Ramos (cell line): ENCODE measurements at regions not wholly inside any gene's neighbourhood (a gene's known extent, or its start where the extent isn't known, plus 50 kb on each side); places are given as distances from the start of the nearest gene placed in this dataset.

Experiments
- in situ Hi-C: fragments of 300-500 bp; cut with MboI; formaldehyde crosslinking; loops from one replicate; pipeline ENCODE4 v1.14.3; 2022; ENCODE audit warnings: low sequenced_read_pairs; ENCODE audit not compliant: unreplicated experiment

DNA sequence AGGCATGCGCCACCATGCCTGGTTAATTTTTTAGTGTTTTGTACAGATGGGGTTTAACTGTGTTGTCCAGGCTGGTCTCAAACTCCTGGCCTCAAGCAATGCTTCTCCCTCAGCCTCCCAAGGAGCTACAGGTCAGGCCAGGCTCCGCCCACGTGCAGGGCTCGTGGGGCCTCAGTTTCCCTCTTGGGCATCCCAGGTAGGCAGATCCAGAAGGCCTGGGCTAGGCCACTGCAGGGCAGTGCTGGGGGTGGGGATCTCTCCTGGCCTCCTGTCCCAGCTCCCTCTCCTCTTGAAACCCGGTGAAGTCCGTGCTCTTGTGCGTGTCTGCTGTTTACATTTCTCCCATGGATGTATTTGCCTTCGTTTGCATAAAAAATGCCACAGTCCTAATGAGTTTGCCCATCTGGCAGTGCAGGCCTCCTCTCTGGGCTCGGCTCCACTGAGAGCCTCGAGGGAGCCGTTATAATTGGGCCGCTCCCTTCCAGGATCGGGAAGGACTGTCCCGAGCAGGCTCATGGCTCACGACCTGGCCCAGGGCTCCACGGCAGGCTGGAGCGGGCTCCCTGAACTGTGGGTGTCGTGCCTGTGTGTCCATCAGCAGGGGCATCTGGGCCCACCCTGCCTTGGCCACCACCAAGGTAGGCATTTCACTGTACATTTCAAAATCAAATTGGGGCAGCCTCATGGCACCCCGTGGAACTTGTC is 52.6 kb upstream of the RUFY1 start:
- in situ Hi-C loops, result loop anchor here (10.0 kb wide), 1 partner anchor 333 kb away; no protein-coding TSS in a partner anchor

DNA sequence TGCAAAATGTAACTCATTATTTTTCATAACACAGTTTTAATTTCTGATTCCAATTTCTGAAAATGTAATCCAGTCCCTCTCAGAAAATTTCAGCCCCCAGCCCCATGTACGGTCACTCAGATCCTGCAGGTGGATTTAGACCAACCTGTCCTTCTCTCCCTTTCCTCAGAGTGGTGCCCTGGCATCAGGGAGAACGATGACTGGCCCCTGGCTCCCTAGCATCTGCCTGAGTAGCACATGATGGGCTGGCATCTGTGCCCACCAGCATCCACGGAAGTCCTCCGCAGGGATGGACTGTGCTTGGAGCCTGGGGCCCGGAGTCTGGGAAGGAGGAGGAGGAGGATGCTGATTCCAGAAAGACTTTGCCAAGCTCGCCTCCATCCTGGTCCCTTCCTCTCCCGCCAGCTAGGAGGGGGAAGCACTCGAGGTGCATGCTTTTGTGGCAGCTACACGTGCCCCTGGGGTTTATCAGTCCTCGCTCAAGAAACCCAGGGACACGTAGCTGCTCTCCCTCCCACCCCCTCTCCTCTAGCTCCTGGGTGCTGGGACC is 54.4 kb upstream of the RUFY1 start:
- in situ Hi-C loops, result loop anchor here (10.0 kb wide), 1 partner anchor 331 kb away; no protein-coding TSS in a partner anchor

DNA sequence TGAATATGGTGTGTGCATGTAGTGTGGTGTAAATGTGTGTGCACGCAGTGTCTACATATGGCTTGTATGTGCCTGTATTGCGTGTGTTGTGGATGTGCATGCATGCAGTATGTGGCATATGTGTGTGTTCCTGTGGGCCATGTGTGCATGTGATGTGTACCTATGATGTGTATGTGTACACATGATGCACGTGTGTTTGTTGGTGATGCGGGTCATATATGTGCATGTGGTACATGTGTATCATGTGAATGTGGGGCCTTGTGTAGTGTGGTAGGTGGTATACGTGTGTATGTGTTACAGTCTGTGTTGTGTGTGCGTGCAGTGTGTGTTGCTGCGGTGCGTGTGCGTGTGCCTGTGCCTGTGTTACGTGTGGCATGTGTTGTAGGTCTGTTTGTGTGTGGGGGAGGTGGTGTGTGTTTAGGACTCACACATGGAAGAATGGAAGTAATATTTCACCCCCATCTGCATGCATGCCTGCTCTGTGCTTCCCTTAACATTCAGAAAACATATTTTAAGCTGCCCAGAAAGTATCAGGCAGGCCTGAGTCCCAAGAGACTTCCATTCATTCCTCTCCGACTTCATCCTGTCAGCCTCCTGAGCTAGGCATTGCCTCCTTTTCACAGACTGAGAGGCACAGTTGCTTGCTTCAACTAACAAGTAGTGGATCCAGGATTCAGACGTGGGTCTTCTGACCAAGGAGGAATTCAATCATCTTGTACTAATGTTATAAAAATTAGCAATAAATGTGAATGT is 55.4 kb upstream of the RUFY1 start:
- in situ Hi-C loops, result loop anchor here (10.0 kb wide), 1 partner anchor 330 kb away; no protein-coding TSS in a partner anchor

- in situ Hi-C loops, result no loop called here
These were observed 61.4 kb upstream of the RUFY1 start for GRCh38 chr5:179488975-179489374.

- in situ Hi-C loops, result no loop called here
These were observed 61.9 kb upstream of the RUFY1 start for GRCh38 chr5:179488491-179488890.

DNA sequence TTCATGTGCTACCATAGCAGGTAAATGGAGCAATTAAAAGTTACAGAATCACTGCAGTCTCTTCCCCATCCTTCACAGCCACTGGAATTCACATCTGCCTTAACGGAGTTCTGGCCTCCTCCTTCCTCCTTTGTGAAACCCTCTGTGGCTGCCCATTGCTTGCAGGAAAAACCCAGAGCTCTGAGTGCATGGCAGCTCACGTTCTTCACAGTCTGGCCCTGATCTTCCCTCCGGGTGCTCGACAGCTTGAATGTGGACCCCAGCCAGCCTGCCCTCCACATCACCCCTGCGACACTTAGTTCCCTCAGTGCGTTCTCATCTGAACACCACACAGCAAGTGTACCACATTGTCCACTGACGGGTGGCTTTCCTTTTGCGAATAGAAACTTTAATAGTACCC is 63.2 kb upstream of the RUFY1 start:
- in situ Hi-C loops, result no loop called here

DNA sequence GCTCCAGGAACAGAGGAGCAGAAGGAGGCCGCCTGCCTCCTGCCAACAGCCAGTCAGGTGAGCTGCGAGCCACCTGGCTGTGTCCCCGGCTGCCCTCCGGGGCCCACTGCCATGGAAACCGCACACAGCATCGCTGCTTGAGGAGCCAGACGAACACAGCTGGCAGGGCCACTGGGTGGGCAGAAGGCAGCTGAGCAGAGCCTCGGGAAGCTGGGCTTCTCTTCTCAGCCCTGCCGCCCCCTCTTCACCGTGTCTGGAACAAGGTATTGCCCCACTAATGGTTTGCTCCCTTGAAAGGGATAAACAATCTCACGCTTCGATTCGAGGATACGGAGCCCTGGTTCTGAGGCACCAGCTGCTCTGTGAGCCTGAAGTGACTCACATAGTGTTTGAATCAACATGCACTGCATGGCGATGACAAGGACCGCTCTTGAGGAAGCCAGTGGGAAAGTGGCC is 63.7 kb upstream of the RUFY1 start:
- in situ Hi-C loops, result no loop called here

GRCh38 chr5:179485845-179486575 is 64.3 kb upstream of the RUFY1 start:
- in situ Hi-C loops, result no loop called here

DNA sequence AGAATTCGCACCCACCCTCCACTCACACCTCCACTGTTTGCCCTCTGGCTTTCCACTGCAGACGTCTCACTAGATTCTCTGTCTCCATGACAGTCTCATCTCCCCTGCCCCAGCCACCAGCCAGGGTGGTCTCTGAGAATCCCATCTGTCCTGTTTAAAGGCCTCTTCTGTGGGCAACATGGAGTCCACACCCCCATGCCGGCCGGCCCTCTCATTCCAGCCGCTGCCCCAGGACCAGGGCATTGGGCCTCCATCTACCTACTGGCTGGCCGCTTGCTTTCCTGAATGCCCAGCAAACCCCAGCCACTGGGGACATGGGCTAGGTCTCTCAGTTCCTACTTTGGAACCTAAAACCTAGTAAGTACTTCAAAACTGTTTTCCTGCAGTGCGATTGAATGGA is 65.6 kb upstream of the RUFY1 start:
- in situ Hi-C loops, result no loop called here

DNA sequence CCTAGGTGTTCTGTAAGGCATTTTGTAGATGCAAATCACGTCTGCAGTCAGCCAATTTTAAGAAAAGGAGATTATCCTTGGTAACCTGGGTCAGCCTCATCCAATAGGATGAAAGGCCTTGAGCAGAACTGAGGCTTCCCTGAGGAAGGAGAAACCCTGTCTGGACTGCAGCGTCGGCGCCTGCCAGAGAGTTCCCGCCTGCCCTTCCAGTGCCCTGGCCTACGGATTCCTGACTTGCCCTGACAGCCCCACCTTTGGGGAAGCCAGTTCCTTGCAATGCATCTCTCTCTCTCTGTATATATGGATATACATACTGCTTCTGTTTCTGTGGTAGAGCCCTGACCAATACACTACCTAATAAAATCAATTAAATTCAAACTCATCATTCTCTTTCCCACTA is 66.2 kb upstream of the RUFY1 start:
- in situ Hi-C loops, result no loop called here

DNA sequence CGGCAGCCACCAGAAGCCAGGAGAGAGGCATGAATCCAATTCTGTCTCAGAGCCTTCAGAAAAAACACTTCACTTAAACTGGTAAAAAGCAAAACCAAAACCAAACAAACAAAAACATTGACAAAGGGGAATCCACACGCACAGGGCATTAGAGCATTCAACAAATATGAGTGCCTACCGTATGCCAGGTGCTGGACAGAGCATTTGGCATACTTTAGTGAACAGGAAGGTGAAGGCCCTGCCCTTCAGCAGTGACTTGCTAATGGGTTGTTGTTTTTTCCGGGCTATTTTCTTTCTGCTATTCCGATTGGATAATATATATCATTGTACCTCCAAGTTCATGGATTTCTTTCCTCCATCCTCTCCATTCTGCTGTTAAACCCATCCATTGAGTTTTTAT is 71.7 kb upstream of the RUFY1 start:
- in situ Hi-C loops, result no loop called here

DNA sequence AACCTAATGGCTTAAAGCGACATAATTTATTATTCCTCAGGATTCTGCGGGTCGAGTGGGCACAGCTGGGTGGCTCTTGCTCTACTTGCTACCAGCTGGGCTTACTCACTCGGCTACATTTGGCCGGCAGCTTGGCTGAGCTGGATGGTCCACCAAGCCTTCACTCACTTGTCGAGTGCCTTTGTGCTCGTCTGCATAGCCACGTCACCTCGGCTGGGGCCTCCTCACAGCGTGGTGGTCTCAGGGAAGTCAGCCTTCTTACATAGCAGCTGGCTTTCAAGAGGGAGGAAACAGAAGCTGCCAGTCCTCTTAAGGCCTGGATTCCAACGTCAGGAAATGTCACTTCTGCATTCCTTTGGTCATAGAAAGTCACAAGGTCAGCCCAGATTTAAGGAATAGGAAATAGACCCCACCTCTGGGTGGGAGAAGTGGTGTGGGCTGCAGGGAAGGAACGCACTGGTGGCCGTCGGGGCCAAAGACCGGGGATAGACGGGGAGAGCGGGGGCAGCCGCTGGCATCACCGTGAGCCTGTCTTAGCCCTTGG is 75.1 kb upstream of the RUFY1 start:
- in situ Hi-C loops, result no loop called here

- in situ Hi-C loops, result no loop called here
These were observed 77.7 kb upstream of the RUFY1 start for GRCh38 chr5:179472641-179473040.

- in situ Hi-C loops, result no loop called here
These were observed 78.2 kb upstream of the RUFY1 start for GRCh38 chr5:179472174-179472573.

DNA sequence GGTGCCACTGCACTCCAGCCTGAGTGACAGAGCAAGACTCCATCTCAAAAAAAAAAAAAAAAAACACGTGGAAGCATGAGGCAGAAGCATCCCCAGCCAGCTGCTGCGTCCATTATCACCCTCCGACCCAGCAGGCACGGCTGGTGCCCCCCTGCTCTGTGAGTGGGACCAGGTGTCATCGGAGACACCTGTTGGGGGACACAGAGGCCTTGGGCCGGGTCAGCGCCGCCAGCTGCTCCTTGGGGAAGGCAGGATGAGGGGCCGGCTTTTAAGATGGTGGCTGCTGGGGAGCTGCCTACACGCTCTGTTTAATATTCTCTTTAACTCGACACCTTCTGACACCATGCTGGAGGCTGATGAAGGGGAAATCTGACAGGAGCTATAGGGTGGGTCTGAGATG is 80.2 kb upstream of the RUFY1 start:
- in situ Hi-C loops, result no loop called here

DNA sequence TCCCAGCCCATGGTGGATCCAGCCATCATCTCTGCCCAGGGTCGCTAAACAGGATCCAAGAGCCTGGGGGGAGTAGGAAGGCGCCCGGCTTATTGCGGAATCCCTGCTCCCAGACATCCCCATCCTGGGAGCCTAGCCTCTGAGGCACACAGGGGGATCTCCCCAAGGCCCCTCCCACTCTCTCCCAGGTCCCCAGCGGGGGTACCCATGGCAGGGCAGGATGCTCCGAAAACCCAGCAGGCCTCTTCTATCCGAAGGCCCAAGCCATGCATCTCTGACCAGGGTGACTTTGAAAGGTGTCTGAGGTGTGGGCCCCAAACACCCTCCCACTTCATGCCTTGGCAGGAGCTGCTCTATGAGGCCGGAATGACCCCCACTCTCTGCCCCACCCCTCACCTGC is 81.7 kb upstream of the RUFY1 start:
- in situ Hi-C loops, result no loop called here

DNA sequence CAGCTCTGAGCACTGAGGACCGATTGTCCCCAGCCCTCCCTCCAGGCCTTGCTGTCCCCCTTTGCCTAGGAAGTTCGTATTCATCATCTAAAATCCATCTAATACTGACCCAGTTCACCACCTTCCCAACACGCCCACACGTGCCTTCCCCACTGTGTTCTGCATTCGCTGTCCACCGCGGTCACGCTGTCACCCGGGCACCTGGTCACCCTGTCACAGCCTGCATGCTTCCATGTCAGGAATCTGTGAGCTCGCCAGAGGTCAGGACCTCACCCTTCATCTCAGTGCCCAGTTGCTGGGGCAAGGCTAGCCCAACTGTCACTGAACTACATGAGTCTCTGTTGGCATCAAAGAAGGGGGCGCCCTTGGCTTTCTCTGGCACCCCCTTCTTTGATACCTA is 82.9 kb upstream of the RUFY1 start:
- in situ Hi-C loops, result no loop called here

DNA sequence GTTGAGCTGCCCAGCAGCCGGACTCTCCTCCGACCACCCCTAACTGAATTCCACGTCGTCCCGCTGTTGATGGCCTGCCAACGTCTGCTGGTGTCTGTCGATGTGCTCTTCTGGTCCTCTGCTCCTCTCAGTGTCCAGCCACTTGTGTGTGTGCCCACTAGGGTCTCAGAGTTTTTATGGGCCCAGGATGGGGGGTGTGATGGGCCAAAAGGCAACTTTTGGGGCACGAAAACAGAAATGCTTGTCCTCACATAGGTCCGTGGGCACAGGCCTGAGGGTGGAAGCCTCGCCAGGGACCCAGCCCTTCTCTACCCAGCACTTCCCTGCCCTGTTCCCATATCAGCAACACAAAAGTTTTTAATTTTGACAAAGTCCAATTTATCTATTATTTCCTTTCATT is 85.7 kb upstream of the RUFY1 start:
- in situ Hi-C loops, result no loop called here

DNA sequence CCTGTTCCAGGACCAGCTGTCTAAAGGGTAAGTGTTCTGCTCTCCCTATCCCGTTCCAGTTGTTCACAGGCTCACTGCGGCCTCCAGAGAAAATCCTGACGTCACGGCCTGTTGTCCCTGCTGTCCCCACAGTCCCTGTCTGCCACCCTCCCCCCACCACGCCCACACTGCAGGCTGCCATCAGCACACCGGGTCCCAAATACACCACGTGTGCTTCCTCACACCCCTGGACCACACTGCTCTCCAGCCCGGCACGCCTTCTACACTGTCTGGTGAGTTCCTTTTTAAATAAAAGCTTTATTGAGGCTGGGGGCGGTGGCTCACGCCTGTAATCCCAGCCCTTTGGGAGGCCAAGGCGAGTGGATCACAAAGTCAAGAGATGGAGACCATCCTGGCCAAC is 88.3 kb upstream of the RUFY1 start:
- in situ Hi-C loops, result no loop called here

- in situ Hi-C loops, result no loop called here
These were observed 88.8 kb upstream of the RUFY1 start for GRCh38 chr5:179461576-179461975.
